NCI-H345 treated with DMSO at 0.1 percent for 48 hours (cell line): ENCODE measurements at regions not wholly inside any gene's neighbourhood (a gene's known extent, or its start where the extent isn't known, plus 50 kb on each side); places are given as distances from the start of the nearest gene placed in this dataset.

Experiments
- DNase-seq: peaks from one replicate; lab custom pipeline; 2025; ENCODE audit not compliant: unreplicated experiment; lab: John Stamatoyannopoulos, UW

GRCh38 chr5:6868171-6868570, 154.9 kb downstream of the TENT4A start:
- no peak for DNase-seq

GRCh38 chr5:6868575-6869215, 155.5 kb downstream of the TENT4A start:
- DNase-seq, result no peak

- DNase-seq, result no peak
Measured at GRCh38 chr5:6869677-6870076, 156.4 kb downstream of the TENT4A start.

GRCh38 chr5:6872441-6873160, 159.4 kb downstream of the TENT4A start:
- no peak for DNase-seq

- no peak for DNase-seq
Measured at GRCh38 chr5:6873359-6873758, 160.1 kb downstream of the TENT4A start.

- DNase-seq, result no peak
Measured at GRCh38 chr5:6875376-6875775, 162.1 kb downstream of the TENT4A start.

- DNase-seq, result no peak
Measured at GRCh38 chr5:6877986-6878828, 165.0 kb downstream of the TENT4A start.

GRCh38 chr5:6885581-6885980, 172.3 kb downstream of the TENT4A start:
- DNase-seq, result no peak

- DNase-seq, result no peak
Measured at GRCh38 chr5:6886866-6887265, 173.6 kb downstream of the TENT4A start.

- no peak for DNase-seq
Measured at GRCh38 chr5:6889030-6889429, 175.8 kb downstream of the TENT4A start.

- DNase-seq, result no peak
Measured at GRCh38 chr5:6899221-6899620, 186.0 kb downstream of the TENT4A start.

GRCh38 chr5:6900247-6901227, 187.3 kb downstream of the TENT4A start:
- peak; percentile 88 for DNase-seq

GRCh38 chr5:6902094-6902493, 188.9 kb downstream of the TENT4A start:
- DNase-seq, result no peak

GRCh38 chr5:6902597-6902996, 189.4 kb downstream of the TENT4A start:
- DNase-seq, result peak; percentile 9

GRCh38 chr5:6903934-6904333, 190.7 kb downstream of the TENT4A start:
- DNase-seq, result no peak

GRCh38 chr5:6904860-6905259, 191.6 kb downstream of the TENT4A start:
- no peak for DNase-seq

- DNase-seq, result no peak
Measured at GRCh38 chr5:6905423-6905822, 192.2 kb downstream of the TENT4A start.

GRCh38 chr5:6905883-6906282, 192.7 kb downstream of the TENT4A start:
- DNase-seq, result no peak

- DNase-seq, result peak; percentile 27
Measured at GRCh38 chr5:6907320-6907918, 194.2 kb downstream of the TENT4A start.

- no peak for DNase-seq
Measured at GRCh38 chr5:6909901-6910300, 196.7 kb downstream of the TENT4A start.
